BJ (cell line): ENCODE measurements at regions not wholly inside any gene's neighbourhood (a gene's known extent, or its start where the extent isn't known, plus 50 kb on each side); places are given as distances from the start of the nearest gene placed in this dataset.

Source experiments
- CTCF ChIA-PET: fragments of 350-600 bp; formaldehyde crosslinking; extraction: SDS; loops from one replicate; lab custom pipeline; 2021; ENCODE audit warnings: antibody characterized with exemption, inconsistent platforms; lab: Yijun Ruan, JAX
- POLR2A ChIA-PET: fragments of 300-600 bp; sonication (Branson Sonifier 250); formaldehyde crosslinking; extraction: SDS; loops from one replicate; lab custom pipeline; 2021; ENCODE audit warnings: antibody characterized with exemption; lab: Charles Lee
- DNase-seq: peaks from one replicate; pipeline ENCODE4 v3.0.0-alpha.2; 2011; ENCODE audit warnings: low read depth
- H3K27me3 ChIP-seq: 2 replicates; pipeline ENCODE4 v1.6.0; 2011; ENCODE audit warnings: low read length; ENCODE audit not compliant: control insufficient read depth, insufficient read depth
- H3K36me3 ChIP-seq: 2 replicates; pipeline ENCODE4 v1.5.1; 2011; ENCODE audit warnings: low read length; ENCODE audit not compliant: control insufficient read depth, insufficient read depth
- H3K4me3 ChIP-seq: 2 replicates; pipeline ENCODE4 v1.5.1; 2011; ENCODE audit warnings: low read depth, mild to moderate bottlenecking, control low read depth, low read length
- CTCF ChIP-seq: IDR thresholded peaks from 2 replicates; pipeline ENCODE4 v1.5.1; 2011; ENCODE audit warnings: low read depth, mild to moderate bottlenecking, control low read depth, inconsistent platforms, low read length, moderate library complexity; ENCODE audit not compliant: insufficient read depth

GRCh38 chr5:156124708-156125107 lies 202.3 kb upstream of the SGCD start:
- ChIA-PET POLR2A (no interaction called here), CTCF (no interaction called here)
- TF ChIP-seq CTCF = no peak
- Histone ChIP-seq H3K4me3 (no peak overlapping the region), H3K36me3 (no peaks in the 10 kb centered on the region), H3K27me3 (no peaks in the 10 kb centered on the region)
- no peak for DNase-seq

- Histone ChIP-seq H3K27me3 (no peaks in the 10 kb centered on the region), H3K36me3 (no peaks in the 10 kb centered on the region), H3K4me3 (no peak overlapping the region)
- no peak for DNase-seq
- ChIA-PET CTCF (interaction anchor here (0.6 kb wide), 1 partner anchor 508 kb away, joined by 3 read pairs; no protein-coding TSS in a partner anchor), POLR2A (no interaction called here)
- TF ChIP-seq CTCF = no peak
Measured at GRCh38 chr5:156125118-156125517, 201.8 kb upstream of the SGCD start.

- Histone ChIP-seq H3K27me3 (no peaks in the 10 kb centered on the region), H3K36me3 (no peaks in the 10 kb centered on the region), H3K4me3 (no peak overlapping the region)
- ChIA-PET CTCF (interaction anchor here (1.2 kb wide), 1 partner anchor 8 kb away, joined by 3 read pairs; no protein-coding TSS in a partner anchor), POLR2A (no interaction called here)
- TF ChIP-seq CTCF = no peak
- no peak for DNase-seq
Measured at GRCh38 chr5:156126716-156127115, 200.2 kb upstream of the SGCD start.

GRCh38 chr5:156128026-156128425 lies 198.9 kb upstream of the SGCD start:
- no peak for DNase-seq
- no peak for TF ChIP-seq CTCF
- POLR2A ChIA-PET = no interaction called here

GRCh38 chr5:156134216-156134615 lies 192.7 kb upstream of the SGCD start:
- Histone ChIP-seq H3K27me3 (no peaks in the 10 kb centered on the region), H3K36me3 (no peaks in the 10 kb centered on the region), H3K4me3 (no peak overlapping the region)
- ChIA-PET CTCF (interaction anchor here (1.4 kb wide), 1 partner anchor 8 kb away, joined by 3 read pairs; no protein-coding TSS in a partner anchor), POLR2A (no interaction called here)
- no peak for DNase-seq
- TF ChIP-seq CTCF = no peak

More at GRCh38 chr5:156128026-156128425, 198.9 kb upstream of the SGCD start:
- H3K36me3 ChIP-seq = no peaks in the 10 kb centered on the region
- CTCF ChIA-PET = no interaction called here
- H3K27me3 ChIP-seq = no peaks in the 10 kb centered on the region
- H3K4me3 ChIP-seq = no peak overlapping the region
